GM23248 (cell line): ENCODE measurements at regions not wholly inside any gene's neighbourhood (a gene's known extent, or its start where the extent isn't known, plus 50 kb on each side); places are given as distances from the start of the nearest gene placed in this dataset.

Experiments used
- DNase-seq: peaks from one replicate; pipeline ENCODE4 v3.0.0-alpha.2; 2015
- H2AFZ ChIP-seq: fragments of 200-600 bp; sonication (generic); 2 replicates; pipeline ENCODE4 v1.6.1; 2016; ENCODE audit warnings: antibody characterized with exemption
- H3F3A ChIP-seq: fragments of 200-600 bp; sonication (generic); 2 replicates; pipeline ENCODE4 v1.6.1; 2016; ENCODE audit warnings: mild to moderate bottlenecking, antibody characterized with exemption, mixed run types; ENCODE audit not compliant: insufficient read depth
- H3K27ac ChIP-seq: fragments of 200-600 bp; sonication (generic); 2 replicates; pipeline ENCODE4 v1.5.1; 2016; ENCODE audit warnings: mild to moderate bottlenecking
- H3K27me3 ChIP-seq: fragments of 200-600 bp; sonication (generic); replicated peaks from 2 replicates; pipeline ENCODE4 v1.6.1; 2016; ENCODE audit warnings: mild to moderate bottlenecking; ENCODE audit not compliant: insufficient read depth
- H3K36me3 ChIP-seq: fragments of 200-600 bp; sonication (generic); 2 replicates; pipeline ENCODE4 v1.6.1; 2016; ENCODE audit warnings: low read depth, mild to moderate bottlenecking
- H3K4me1 ChIP-seq: fragments of 200-600 bp; sonication (generic); 2 replicates; pipeline ENCODE4 v1.6.1; 2016; ENCODE audit warnings: mild to moderate bottlenecking; ENCODE audit not compliant: insufficient read depth
- H3K4me2 ChIP-seq: fragments of 200-600 bp; sonication (generic); one replicate; pipeline ENCODE4 v1.6.1; 2016; ENCODE audit warnings: mild to moderate bottlenecking; ENCODE audit not compliant: unreplicated experiment
- H3K4me3 ChIP-seq: fragments of 200-600 bp; sonication (generic); 2 replicates; pipeline ENCODE4 v1.5.1; 2016; ENCODE audit warnings: mild to moderate bottlenecking
- H3K79me2 ChIP-seq: fragments of 200-600 bp; sonication (generic); 2 replicates; pipeline ENCODE4 v1.6.1; 2016; ENCODE audit warnings: mild to moderate bottlenecking; ENCODE audit not compliant: insufficient read depth
- H3K9ac ChIP-seq: fragments of 200-600 bp; sonication (generic); 2 replicates; pipeline ENCODE4 v1.6.1; 2016; ENCODE audit warnings: mild to moderate bottlenecking
- H3K9me2 ChIP-seq: fragments of 200-600 bp; sonication (generic); 2 replicates; pipeline ENCODE4 v1.6.1; 2016; ENCODE audit warnings: mixed run types, mild to moderate bottlenecking, moderate library complexity; ENCODE audit not compliant: insufficient read depth
- H3K9me3 ChIP-seq: fragments of 200-600 bp; sonication (generic); one replicate; pipeline ENCODE4 v1.6.1; 2017; ENCODE audit warnings: low read depth
- H4K20me1 ChIP-seq: fragments of 200-600 bp; sonication (generic); 2 replicates; pipeline ENCODE4 v1.6.0; 2016; ENCODE audit not compliant: insufficient read depth
- EZH2 ChIP-seq: fragments of 200-600 bp; sonication (generic); IDR thresholded peaks from 2 replicates; pipeline ENCODE4 v1.6.1; 2018; ENCODE audit warnings: antibody characterized with exemption, mild to moderate bottlenecking; ENCODE audit not compliant: insufficient read depth, poor library complexity, severe bottlenecking
- EZH2phosphoT487 ChIP-seq: fragments of 200-600 bp; sonication (generic); IDR thresholded peaks from 2 replicates; pipeline ENCODE4 v1.6.1; 2018; ENCODE audit warnings: antibody characterized with exemption, moderate library complexity, mild to moderate bottlenecking, low read depth; ENCODE audit not compliant: insufficient read depth
- WGBS, 2 experiments: methylation state at CpG; one replicate each; pipeline ENCODE4 v1.1.6; 2015 to 2017; ENCODE audit warnings: low lambda C conversion rate in 2 of 2, low coverage in 1 of 2; ENCODE audit errors: missing lambda C conversion rate in 2 of 2; 5-methylcytosine and 5-hydroxymethylcytosine counted together
- in situ Hi-C: fragments of 300-500 bp; cut with MboI; formaldehyde crosslinking; loops from 2 replicates; pipeline ENCODE4 v1.15.0; 2020

GRCh38 chr7:34451183-34451582 is 206.8 kb upstream of the NPSR1 start:
- DNase-seq = no peak
- no peak overlapping the region for H3K9ac ChIP-seq
- H3K4me2 ChIP-seq = no peak overlapping the region
- H3K27me3 ChIP-seq = no peaks in the 10 kb centered on the region
- no peak overlapping the region for H3K4me3 ChIP-seq
- in situ Hi-C loops = no loop called here
- WGBS, 2 experiments = 73 to 85% methylated on average over 1 of the region's 1 CpG
- H3K9me2 ChIP-seq = no peaks in the 10 kb centered on the region
- peaks cover 25% of the 10 kb centered on the region for H3K4me1 ChIP-seq
- 0 out of 2 replicates have a peak overlapping the region, but pooled peaks have one; percentile 12 for H2AFZ ChIP-seq
- no peaks in the 10 kb centered on the region for H3K9me3 ChIP-seq
- H3K27ac ChIP-seq = no peak overlapping the region
- H3K79me2 ChIP-seq = no peaks in the 10 kb centered on the region
- no peaks in the 10 kb centered on the region for H3K36me3 ChIP-seq
- H3F3A ChIP-seq = peaks cover 24% of the 10 kb centered on the region
- no peak for TF ChIP-seq EZH2phosphoT487
- TF ChIP-seq EZH2 = no peak
- H4K20me1 ChIP-seq = no peaks in the 10 kb centered on the region

DNA sequence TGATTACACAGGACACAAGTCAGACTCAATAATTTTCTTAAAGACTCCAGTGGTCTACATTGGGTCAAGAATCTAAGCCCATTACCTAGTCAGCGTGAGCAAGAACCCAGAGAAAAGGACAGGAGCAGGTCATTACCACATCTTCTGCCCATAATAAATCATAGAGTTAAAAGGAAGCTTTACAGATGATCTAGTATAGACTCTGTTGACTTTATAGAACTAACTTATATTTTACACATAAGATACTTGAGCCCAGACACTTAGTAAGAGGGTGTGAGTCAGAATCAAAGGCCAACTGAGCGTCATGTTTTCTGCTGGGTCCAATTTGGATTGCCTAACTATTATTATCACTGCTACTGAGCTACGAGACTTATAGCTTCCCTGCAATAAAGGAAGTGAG is 206.1 kb upstream of the NPSR1 start:
- H3K4me2 ChIP-seq = no peak overlapping the region
- no peaks in the 10 kb centered on the region for H4K20me1 ChIP-seq
- in situ Hi-C loops = no loop called here
- H3K27me3 ChIP-seq = no peaks in the 10 kb centered on the region
- H3K9me2 ChIP-seq = no peaks in the 10 kb centered on the region
- no peaks in the 10 kb centered on the region for H3K79me2 ChIP-seq
- no peak overlapping the region for H2AFZ ChIP-seq
- H3K9me3 ChIP-seq = no peaks in the 10 kb centered on the region
- peak; percentile 81 for DNase-seq
- H3K36me3 ChIP-seq = no peaks in the 10 kb centered on the region
- H3F3A ChIP-seq = peaks cover 24% of the 10 kb centered on the region
- no peak for TF ChIP-seq EZH2phosphoT487
- TF ChIP-seq EZH2 = no peak
- 24 to 29% methylated on average over 3 of the region's 3 CpGs for WGBS, 2 experiments
- H3K4me3 ChIP-seq = no peak overlapping the region
- no peak overlapping the region for H3K9ac ChIP-seq
- H3K27ac ChIP-seq = peak overlapping the region; percentile 3; the same call in 1 of the 2 replicates
- peaks cover 25% of the 10 kb centered on the region for H3K4me1 ChIP-seq

DNA sequence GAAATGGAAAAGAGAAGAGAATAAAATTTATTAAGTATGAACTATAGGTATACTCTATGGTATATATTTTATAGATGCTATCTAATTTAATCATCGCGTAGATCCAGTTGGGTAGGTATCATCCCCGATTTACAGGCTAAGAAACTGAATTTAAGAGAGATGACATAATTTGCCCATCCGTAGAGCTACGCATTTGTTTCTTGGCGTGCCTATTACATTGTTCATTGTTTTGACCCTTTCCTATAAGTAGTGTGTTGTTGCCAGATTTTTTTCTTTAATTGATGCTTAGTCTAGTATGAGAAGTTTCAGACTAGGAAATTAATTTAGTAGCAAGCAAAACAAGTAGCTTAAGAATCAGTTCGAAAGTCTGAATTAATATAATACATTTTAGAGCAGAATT is 205.7 kb upstream of the NPSR1 start:
- TF ChIP-seq EZH2 = no peak
- no peak for TF ChIP-seq EZH2phosphoT487
- in situ Hi-C loops = no loop called here
- WGBS, 2 experiments = 72 to 73% methylated on average over 7 of the region's 7 CpGs
- DNase-seq = peak; percentile 5
- Histone ChIP-seq H3K9me2 (no peaks in the 10 kb centered on the region), H2AFZ (no peak overlapping the region), H3K4me1 (peaks cover 25% of the 10 kb centered on the region), H3K9ac (no peak overlapping the region), H3K27ac (peak overlapping the region; percentile 3; the same call in 1 of the 2 replicates), H3K36me3 (no peaks in the 10 kb centered on the region), H3K4me2 (peak overlapping the region; percentile 31), H3K79me2 (no peaks in the 10 kb centered on the region), H3K9me3 (no peaks in the 10 kb centered on the region), H3K27me3 (no peaks in the 10 kb centered on the region), H4K20me1 (no peaks in the 10 kb centered on the region), H3F3A (peaks cover 24% of the 10 kb centered on the region), H3K4me3 (no peak overlapping the region)

GRCh38 chr7:34453150-34453549 is 204.9 kb upstream of the NPSR1 start:
- Histone ChIP-seq H3K79me2 (no peaks in the 10 kb centered on the region), H4K20me1 (no peaks in the 10 kb centered on the region), H3F3A (peaks cover 24% of the 10 kb centered on the region), H3K9me3 (no peaks in the 10 kb centered on the region), H3K9ac (no peak overlapping the region), H3K4me2 (peak overlapping the region; percentile 52), H3K27me3 (no peaks in the 10 kb centered on the region), H3K27ac (no peak overlapping the region), H3K4me1 (peaks cover 25% of the 10 kb centered on the region), H3K4me3 (no peak overlapping the region), H3K36me3 (no peaks in the 10 kb centered on the region), H2AFZ (no peak overlapping the region), H3K9me2 (no peaks in the 10 kb centered on the region)
- WGBS, 2 experiments = 22 to 25% methylated on average over 2 of the region's 2 CpGs
- in situ Hi-C loops = no loop called here
- peak; percentile 63 for DNase-seq
- TF ChIP-seq EZH2 (no peak), EZH2phosphoT487 (no peak)

DNA sequence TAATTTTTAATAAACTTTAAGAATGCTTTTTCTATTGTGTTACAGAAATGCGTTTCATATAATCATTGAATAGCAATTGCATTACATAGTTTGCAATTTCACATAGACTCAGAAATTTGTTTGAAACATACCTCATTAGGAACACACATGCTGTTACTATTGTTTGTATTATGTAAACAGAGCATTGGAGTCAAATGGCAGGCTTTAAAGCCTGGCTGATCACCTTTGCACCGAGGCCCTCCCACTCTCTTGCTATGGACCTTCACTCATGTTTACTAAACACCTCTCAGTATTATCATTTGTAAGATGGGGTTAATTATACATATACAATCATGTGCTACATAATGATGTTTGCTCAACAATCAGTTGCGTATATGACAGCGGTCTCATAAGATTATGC is 203.6 kb upstream of the NPSR1 start:
- Histone ChIP-seq H3K27me3 (no peaks in the 10 kb centered on the region), H2AFZ (no peak overlapping the region)
- in situ Hi-C loops = no loop called here

More for the DNA sequence above, 203.6 kb upstream of the NPSR1 start:
- DNase-seq = no peak
- H3K9me3 ChIP-seq = no peaks in the 10 kb centered on the region
- no peak overlapping the region for H3K4me2 ChIP-seq
- peaks cover 24% of the 10 kb centered on the region for H3F3A ChIP-seq
- H3K9ac ChIP-seq = no peak overlapping the region
- no peaks in the 10 kb centered on the region for H3K79me2 ChIP-seq
- no peaks in the 10 kb centered on the region for H4K20me1 ChIP-seq
- no peak overlapping the region for H3K27ac ChIP-seq
- no peak overlapping the region for H3K4me3 ChIP-seq
- no peaks in the 10 kb centered on the region for H3K36me3 ChIP-seq
- no peak for TF ChIP-seq EZH2
- TF ChIP-seq EZH2phosphoT487 = no peak
- H3K4me1 ChIP-seq = peaks cover 25% of the 10 kb centered on the region
- WGBS, 2 experiments = 76 to 81% methylated on average over 4 of the region's 4 CpGs
- H3K9me2 ChIP-seq = no peaks in the 10 kb centered on the region
